Osteocyte (in vitro differentiated cells): ENCODE measurements at regions not wholly inside any gene's neighbourhood (a gene's known extent, or its start where the extent isn't known, plus 50 kb on each side); places are given as distances from the start of the nearest gene placed in this dataset.

Source experiments
- DNase-seq: peaks from one replicate; pipeline ENCODE4 v3.0.0; 2021; ENCODE audit warnings: mixed read lengths; ENCODE audit not compliant: unreplicated experiment; ENCODE audit errors: extremely low spot score
- H3K27ac Mint-ChIP-seq: one replicate; pipeline ENCODE4 v1.8.0; 2021; ENCODE audit warnings: mild to moderate bottlenecking, mixed read lengths; ENCODE audit not compliant: unreplicated experiment
- H3K27me3 Mint-ChIP-seq: one replicate; pipeline ENCODE4 v1.8.0; 2021; ENCODE audit warnings: mixed read lengths; ENCODE audit not compliant: unreplicated experiment
- H3K36me3 Mint-ChIP-seq: one replicate; pipeline ENCODE4 v1.8.0; 2021; ENCODE audit warnings: mixed read lengths; ENCODE audit not compliant: unreplicated experiment
- H3K4me1 Mint-ChIP-seq: one replicate; pipeline ENCODE4 v1.8.0; 2021; ENCODE audit warnings: mixed read lengths; ENCODE audit not compliant: unreplicated experiment
- H3K4me3 Mint-ChIP-seq: one replicate; pipeline ENCODE4 v1.8.0; 2021; ENCODE audit warnings: mild to moderate bottlenecking, moderate library complexity, mixed read lengths; ENCODE audit not compliant: unreplicated experiment
- H3K9me3 Mint-ChIP-seq: one replicate; pipeline ENCODE4 v1.8.0; 2021; ENCODE audit warnings: mixed read lengths; ENCODE audit not compliant: unreplicated experiment
- CTCF ChIP-seq: fragments of 200-600 bp; sonication (generic); IDR thresholded peaks from 2 replicates; pipeline ENCODE4 v1.5.0; 2021; ENCODE audit warnings: antibody characterized with exemption, mild to moderate bottlenecking, moderate library complexity

GRCh38 chr14:89485264-89485663 lies 68.2 kb upstream of the FOXN3 start:
- H3K27me3 Mint-ChIP-seq, result no peaks in the 10 kb centered on the region
- no peak overlapping the region for H3K4me3 Mint-ChIP-seq
- no peak for DNase-seq
- H3K4me1 Mint-ChIP-seq, result peaks cover 16% of the 10 kb centered on the region
- H3K27ac Mint-ChIP-seq, result no peak overlapping the region
- TF ChIP-seq CTCF, result no peak
- H3K36me3 Mint-ChIP-seq, result peaks cover 8% of the 10 kb centered on the region
- H3K9me3 Mint-ChIP-seq, result no peaks in the 10 kb centered on the region

DNA sequence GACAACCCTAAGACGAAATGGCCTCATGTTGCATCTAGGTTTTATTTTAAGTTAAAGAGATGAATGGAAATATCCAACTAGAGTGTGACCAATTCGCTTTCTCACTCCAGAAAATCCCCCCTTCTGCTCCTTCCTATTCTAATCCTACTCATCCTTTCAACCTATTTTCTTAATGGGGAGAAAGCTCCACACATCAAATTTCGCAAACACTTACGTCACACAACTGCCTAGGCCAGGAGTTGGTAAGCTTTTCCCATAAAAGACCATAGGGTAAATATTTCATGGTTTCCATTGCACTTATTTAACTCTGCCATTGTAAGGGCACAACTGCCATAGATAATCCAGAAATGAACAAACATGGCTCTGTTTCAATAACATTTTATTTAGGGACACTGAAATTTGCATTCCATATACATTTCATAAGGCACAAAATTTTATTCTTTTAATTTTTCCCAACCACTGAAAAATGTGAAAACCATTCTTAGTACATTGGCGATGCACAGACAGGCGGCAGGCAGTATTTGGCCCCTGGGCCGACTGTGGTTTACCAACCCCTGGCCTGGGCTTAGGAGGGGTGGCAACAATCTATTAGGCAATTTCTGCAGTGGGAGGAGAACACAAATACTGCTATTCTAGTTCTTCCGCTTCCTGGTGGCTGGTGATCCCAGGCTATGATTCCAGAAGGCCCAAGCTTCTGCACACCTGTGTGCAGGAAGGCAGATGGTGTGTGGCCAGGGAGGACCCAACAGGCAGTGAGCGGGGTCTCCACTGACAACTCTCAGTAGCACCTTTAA lies 67.2 kb upstream of the FOXN3 start:
- no peak for DNase-seq
- H3K27me3 Mint-ChIP-seq, result no peaks in the 10 kb centered on the region
- H3K36me3 Mint-ChIP-seq, result peaks cover 13% of the 10 kb centered on the region
- H3K27ac Mint-ChIP-seq, result no peak overlapping the region
- no peak for TF ChIP-seq CTCF
- no peak overlapping the region for H3K4me3 Mint-ChIP-seq
- H3K4me1 Mint-ChIP-seq, result peaks cover 7% of the 10 kb centered on the region
- no peaks in the 10 kb centered on the region for H3K9me3 Mint-ChIP-seq

- H3K4me1 Mint-ChIP-seq, result peaks cover 3% of the 10 kb centered on the region
- H3K9me3 Mint-ChIP-seq, result no peaks in the 10 kb centered on the region
- TF ChIP-seq CTCF, result no peak
These were observed 64.2 kb upstream of the FOXN3 start for GRCh38 chr14:89481196-89481595.

GRCh38 chr14:89480278-89480677 lies 63.2 kb upstream of the FOXN3 start:
- TF ChIP-seq CTCF, result no peak
- peaks cover under 1% of the 10 kb centered on the region for H3K4me1 Mint-ChIP-seq
- H3K9me3 Mint-ChIP-seq, result no peaks in the 10 kb centered on the region

More at GRCh38 chr14:89481196-89481595, 64.2 kb upstream of the FOXN3 start:
- Mint-ChIP-seq H3K27ac (no peak overlapping the region), H3K27me3 (no peaks in the 10 kb centered on the region), H3K4me3 (no peak overlapping the region), H3K36me3 (peaks cover 13% of the 10 kb centered on the region)
- DNase-seq, result no peak

GRCh38 chr14:89479802-89480201 lies 62.8 kb upstream of the FOXN3 start:
- Mint-ChIP-seq H3K4me3 (no peak overlapping the region), H3K27ac (no peak overlapping the region), H3K4me1 (no peaks in the 10 kb centered on the region), H3K9me3 (no peaks in the 10 kb centered on the region), H3K36me3 (peaks cover 8% of the 10 kb centered on the region), H3K27me3 (no peaks in the 10 kb centered on the region)
- no peak for DNase-seq
- no peak for TF ChIP-seq CTCF

More at GRCh38 chr14:89480278-89480677, 63.2 kb upstream of the FOXN3 start:
- no peak overlapping the region for H3K4me3 Mint-ChIP-seq
- H3K27ac Mint-ChIP-seq, result no peak overlapping the region
- H3K36me3 Mint-ChIP-seq, result peaks cover 8% of the 10 kb centered on the region
- DNase-seq, result no peak
- H3K27me3 Mint-ChIP-seq, result no peaks in the 10 kb centered on the region
